ENCODE measurements at regions not wholly inside any gene's neighbourhood (a gene's known extent, or its start where the extent isn't known, plus 50 kb on each side); places are given as distances from the start of the nearest gene placed in this dataset.

DNA sequence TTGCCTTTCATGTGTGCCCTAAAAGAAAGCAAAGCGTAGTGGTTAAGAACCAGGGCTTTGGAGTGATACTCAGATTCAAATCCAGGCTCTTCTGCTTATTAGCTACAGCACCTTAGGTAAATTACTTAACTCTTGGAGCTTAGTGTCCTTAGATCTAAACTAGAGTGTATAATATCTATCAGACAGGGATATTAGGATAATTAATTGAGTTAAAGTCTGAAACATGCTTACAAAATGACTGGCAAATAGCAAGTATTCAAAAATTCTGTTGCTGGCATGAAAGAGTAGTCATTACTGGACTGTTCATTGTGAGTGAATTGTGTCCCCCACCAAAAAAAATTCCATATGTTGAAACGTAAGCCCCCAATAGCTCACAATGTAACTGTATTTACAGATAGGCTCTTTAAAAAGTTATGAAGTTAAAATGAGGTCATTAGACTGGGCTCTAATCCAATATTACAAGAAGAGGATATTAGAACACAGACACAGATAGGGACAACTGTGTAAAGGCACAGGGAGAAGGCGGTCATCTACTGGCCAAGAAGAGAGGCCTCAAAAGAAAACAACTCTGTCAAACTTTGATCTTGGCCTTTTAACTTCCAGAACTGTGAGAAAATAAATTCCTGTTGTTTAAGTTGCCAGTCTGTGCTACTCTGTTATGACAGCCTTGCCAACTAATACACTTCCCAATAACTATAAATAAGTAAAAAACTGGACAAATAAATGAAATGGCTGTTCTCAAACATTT, 60.4 kb upstream of the LRRC3B start:
- no peak for DNase-seq (ENCODE audit: low read depth)
- TF ChIP-seq MYC (IDR thresholded peaks at IDR 0.05; ENCODE audit: low read depth, low read length) (no peak), POLR2A (IDR thresholded peaks at IDR 0.05; ENCODE audit: extremely low read depth, insufficient read length) (no peak)
- TF ChIP-seq, protein P1, sequence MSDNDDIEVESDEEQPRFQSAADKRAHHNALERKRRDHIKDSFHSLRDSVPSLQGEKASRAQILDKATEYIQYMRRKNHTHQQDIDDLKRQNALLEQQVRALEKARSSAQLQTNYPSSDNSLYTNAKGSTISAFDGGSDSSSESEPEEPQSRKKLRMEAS (IDR thresholded peaks at IDR 0.05; ENCODE audit: low read depth, low read length), result no peak
- TF ChIP-seq, protein P2, sequence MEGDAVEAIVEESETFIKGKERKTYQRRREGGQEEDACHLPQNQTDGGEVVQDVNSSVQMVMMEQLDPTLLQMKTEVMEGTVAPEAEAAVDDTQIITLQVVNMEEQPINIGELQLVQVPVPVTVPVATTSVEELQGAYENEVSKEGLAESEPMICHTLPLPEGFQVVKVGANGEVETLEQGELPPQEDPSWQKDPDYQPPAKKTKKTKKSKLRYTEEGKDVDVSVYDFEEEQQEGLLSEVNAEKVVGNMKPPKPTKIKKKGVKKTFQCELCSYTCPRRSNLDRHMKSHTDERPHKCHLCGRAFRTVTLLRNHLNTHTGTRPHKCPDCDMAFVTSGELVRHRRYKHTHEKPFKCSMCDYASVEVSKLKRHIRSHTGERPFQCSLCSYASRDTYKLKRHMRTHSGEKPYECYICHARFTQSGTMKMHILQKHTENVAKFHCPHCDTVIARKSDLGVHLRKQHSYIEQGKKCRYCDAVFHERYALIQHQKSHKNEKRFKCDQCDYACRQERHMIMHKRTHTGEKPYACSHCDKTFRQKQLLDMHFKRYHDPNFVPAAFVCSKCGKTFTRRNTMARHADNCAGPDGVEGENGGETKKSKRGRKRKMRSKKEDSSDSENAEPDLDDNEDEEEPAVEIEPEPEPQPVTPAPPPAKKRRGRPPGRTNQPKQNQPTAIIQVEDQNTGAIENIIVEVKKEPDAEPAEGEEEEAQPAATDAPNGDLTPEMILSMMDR (IDR thresholded peaks at IDR 0.05; ENCODE audit: low read depth, low read length), result no peak
- no peak overlapping the region for H3K4me3 ChIP-seq (ENCODE audit: low read depth, low read length)
